PC-3 (cell line): ENCODE measurements at regions not wholly inside any gene's neighbourhood (a gene's known extent, or its start where the extent isn't known, plus 50 kb on each side); places are given as distances from the start of the nearest gene placed in this dataset.

Experiments
- EZH2 ChIP-seq: fragments of 300-600 bp; sonication (generic); IDR thresholded peaks from one replicate; pipeline ENCODE4 v1.6.1; 2017; ENCODE audit warnings: antibody characterized with exemption, mild to moderate bottlenecking, low read length; ENCODE audit not compliant: unreplicated experiment
- EZH2phosphoT487 ChIP-seq: fragments of 300-600 bp; sonication (generic); IDR thresholded peaks from 2 replicates; pipeline ENCODE4 v1.6.1; 2018; ENCODE audit warnings: mild to moderate bottlenecking, antibody characterized with exemption, low read length, borderline replicate concordance
- TF ChIP-seq, protein P1 (sequence below): fragments of 300-600 bp; sonication (generic); conservative IDR thresholded peaks from 2 replicates; pipeline ENCODE4 v1.5.1; 2017; ENCODE audit warnings: antibody characterized with exemption, low read depth, mild to moderate bottlenecking, low read length

DNA sequence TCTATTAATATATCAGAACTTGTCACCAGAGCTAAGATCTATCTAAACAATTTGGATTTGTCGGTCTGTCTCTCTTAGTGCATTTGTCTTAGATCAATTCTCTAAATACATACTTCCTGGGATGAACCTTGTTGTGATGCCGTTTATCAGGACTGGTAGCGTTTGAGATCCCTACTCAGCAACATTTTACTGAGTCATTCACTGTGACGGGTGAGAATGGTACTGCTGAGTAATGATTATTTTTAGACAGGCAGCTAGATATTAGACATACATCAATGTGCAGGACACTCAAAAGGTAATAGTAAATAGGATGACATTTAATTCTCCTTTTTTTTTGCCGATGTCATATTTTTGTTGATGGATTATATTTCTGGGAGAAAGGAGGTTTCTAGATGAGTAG is 209.0 kb downstream of the CSNK1G3 start:
- TF ChIP-seq, protein P1, sequence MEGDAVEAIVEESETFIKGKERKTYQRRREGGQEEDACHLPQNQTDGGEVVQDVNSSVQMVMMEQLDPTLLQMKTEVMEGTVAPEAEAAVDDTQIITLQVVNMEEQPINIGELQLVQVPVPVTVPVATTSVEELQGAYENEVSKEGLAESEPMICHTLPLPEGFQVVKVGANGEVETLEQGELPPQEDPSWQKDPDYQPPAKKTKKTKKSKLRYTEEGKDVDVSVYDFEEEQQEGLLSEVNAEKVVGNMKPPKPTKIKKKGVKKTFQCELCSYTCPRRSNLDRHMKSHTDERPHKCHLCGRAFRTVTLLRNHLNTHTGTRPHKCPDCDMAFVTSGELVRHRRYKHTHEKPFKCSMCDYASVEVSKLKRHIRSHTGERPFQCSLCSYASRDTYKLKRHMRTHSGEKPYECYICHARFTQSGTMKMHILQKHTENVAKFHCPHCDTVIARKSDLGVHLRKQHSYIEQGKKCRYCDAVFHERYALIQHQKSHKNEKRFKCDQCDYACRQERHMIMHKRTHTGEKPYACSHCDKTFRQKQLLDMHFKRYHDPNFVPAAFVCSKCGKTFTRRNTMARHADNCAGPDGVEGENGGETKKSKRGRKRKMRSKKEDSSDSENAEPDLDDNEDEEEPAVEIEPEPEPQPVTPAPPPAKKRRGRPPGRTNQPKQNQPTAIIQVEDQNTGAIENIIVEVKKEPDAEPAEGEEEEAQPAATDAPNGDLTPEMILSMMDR = no peak
- TF ChIP-seq EZH2phosphoT487 (no peak), EZH2 (no peak)
